Parathyroid adenoma (tissue), 2 donors: ENCODE measurements at regions not wholly inside any gene's neighbourhood (a gene's known extent, or its start where the extent isn't known, plus 50 kb on each side); places are given as distances from the start of the nearest gene placed in this dataset.

Source experiments
- H2AFZ ChIP-seq: fragments of 300-600 bp; sonication (generic); one replicate; pipeline ENCODE4 v1.7.0; 2017; ENCODE audit warnings: antibody characterized with exemption, mild to moderate bottlenecking
- H3K27ac ChIP-seq: fragments of 300-600 bp; sonication (generic); one replicate; pipeline ENCODE4 v1.7.0; 2017
- H3K27me3 ChIP-seq: fragments of 300-600 bp; sonication (generic); one replicate; pipeline ENCODE4 v1.7.0; 2017; ENCODE audit warnings: low read length; ENCODE audit not compliant: control insufficient read depth, insufficient read depth
- H3K36me3 ChIP-seq: fragments of 300-600 bp; sonication (generic); one replicate; pipeline ENCODE4 v1.7.0; 2017; ENCODE audit warnings: low read length; ENCODE audit not compliant: control insufficient read depth, insufficient read depth
- H3K4me1 ChIP-seq: fragments of 300-600 bp; sonication (generic); one replicate; pipeline ENCODE4 v1.7.0; 2017; ENCODE audit warnings: control low read depth
- H3K4me2 ChIP-seq: fragments of 300-600 bp; sonication (generic); one replicate; pipeline ENCODE4 v1.7.0; 2017; ENCODE audit warnings: low read length
- H3K4me3 ChIP-seq: fragments of 300-600 bp; sonication (generic); one replicate; pipeline ENCODE4 v1.7.0; 2017; ENCODE audit warnings: low read depth, low read length
- H3K79me2 ChIP-seq: fragments of 300-600 bp; sonication (generic); one replicate; pipeline ENCODE4 v1.7.0; 2017; ENCODE audit warnings: control low read depth
- H3K9ac ChIP-seq: fragments of 300-600 bp; sonication (generic); one replicate; pipeline ENCODE4 v1.7.0; 2017; ENCODE audit warnings: mild to moderate bottlenecking
- H3K9me3 ChIP-seq: fragments of 300-600 bp; sonication (generic); one replicate; pipeline ENCODE4 v1.7.0; 2017; ENCODE audit warnings: low read length; ENCODE audit not compliant: control insufficient read depth
- TF ChIP-seq, protein P1 (sequence below): fragments of 300-600 bp; sonication (generic); IDR thresholded peaks from one replicate; pipeline ENCODE4 v1.7.0; 2017; ENCODE audit warnings: antibody characterized with exemption, mild to moderate bottlenecking
- donor health status: primary hyperparathyroidism.

DNA sequence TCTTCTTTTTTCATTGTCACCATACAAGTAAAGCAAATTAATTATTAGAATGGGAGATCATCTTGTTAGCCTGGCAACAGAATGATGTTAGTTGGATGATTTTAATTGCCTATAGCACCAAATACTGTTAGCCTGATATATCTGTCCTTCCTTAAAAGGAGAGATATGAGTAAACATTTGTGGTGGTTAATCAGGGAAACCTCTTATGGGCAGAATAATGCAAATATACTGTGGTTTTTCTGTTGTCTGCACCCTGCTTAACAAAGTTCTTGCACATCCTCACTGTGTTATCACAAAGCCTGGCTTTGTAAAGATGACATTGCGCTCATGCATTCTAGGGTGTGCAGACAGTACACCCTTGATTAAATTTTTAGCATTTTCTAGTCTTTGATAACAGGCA, 254.9 kb upstream of the SMC2 start:
- Histone ChIP-seq H3K27ac (no peak overlapping the region), H3K9ac (no peak overlapping the region), H3K4me2 (no peak overlapping the region), H3K27me3 (no peaks in the 10 kb centered on the region), H3K79me2 (no peaks in the 10 kb centered on the region), H3K4me3 (no peak overlapping the region), H3K4me1 (no peaks in the 10 kb centered on the region), H3K36me3 (no peaks in the 10 kb centered on the region), H3K9me3 (no peaks in the 10 kb centered on the region), H2AFZ (no peak overlapping the region)
- TF ChIP-seq, protein P1, sequence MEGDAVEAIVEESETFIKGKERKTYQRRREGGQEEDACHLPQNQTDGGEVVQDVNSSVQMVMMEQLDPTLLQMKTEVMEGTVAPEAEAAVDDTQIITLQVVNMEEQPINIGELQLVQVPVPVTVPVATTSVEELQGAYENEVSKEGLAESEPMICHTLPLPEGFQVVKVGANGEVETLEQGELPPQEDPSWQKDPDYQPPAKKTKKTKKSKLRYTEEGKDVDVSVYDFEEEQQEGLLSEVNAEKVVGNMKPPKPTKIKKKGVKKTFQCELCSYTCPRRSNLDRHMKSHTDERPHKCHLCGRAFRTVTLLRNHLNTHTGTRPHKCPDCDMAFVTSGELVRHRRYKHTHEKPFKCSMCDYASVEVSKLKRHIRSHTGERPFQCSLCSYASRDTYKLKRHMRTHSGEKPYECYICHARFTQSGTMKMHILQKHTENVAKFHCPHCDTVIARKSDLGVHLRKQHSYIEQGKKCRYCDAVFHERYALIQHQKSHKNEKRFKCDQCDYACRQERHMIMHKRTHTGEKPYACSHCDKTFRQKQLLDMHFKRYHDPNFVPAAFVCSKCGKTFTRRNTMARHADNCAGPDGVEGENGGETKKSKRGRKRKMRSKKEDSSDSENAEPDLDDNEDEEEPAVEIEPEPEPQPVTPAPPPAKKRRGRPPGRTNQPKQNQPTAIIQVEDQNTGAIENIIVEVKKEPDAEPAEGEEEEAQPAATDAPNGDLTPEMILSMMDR: no peak

DNA sequence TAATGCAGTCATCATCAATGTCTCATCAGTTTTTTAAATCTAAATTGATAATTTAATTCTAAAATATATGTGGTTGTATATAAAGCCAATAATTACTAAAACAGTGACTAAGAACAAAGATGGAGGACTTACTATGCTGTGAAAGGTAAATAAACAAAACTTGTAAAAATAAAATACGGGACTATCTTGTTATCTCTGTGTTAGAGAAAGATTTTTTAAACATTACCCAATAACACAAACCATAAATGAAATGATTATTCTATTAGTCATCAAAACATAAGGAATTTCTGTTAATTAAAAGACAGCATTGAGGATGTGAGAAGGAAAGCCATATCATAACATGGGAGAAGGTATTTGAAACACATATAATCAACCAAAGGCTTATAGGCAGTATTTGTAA, 226.2 kb upstream of the SMC2 start:
- Histone ChIP-seq H3K27me3 (no peaks in the 10 kb centered on the region), H3K9ac (no peak overlapping the region), H3K79me2 (no peaks in the 10 kb centered on the region), H3K27ac (no peak overlapping the region), H3K4me3 (no peak overlapping the region), H3K36me3 (no peaks in the 10 kb centered on the region), H2AFZ (no peak overlapping the region), H3K4me2 (no peak overlapping the region), H3K4me1 (no peaks in the 10 kb centered on the region), H3K9me3 (no peaks in the 10 kb centered on the region)
- TF ChIP-seq, protein P1: no peak

DNA sequence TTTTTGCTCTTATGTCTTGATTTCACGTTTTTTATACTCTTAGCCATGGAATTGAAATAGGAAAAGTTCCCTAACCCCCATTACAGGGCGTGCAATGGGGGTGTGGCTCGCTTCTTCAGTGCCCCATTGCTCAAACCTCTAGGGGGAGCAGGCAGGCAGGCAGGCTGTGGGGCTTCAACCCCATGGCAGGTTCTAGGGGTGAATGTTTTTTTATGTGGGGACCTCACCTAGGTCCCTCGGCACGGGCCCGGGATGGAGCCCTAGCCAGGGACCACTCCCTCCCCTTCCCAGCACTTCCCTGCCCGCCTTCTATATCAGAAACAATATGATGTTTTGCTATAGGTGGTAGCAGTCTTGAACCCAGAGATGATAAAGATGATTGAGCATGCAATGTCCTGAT, 221.3 kb upstream of the SMC2 start:
- Histone ChIP-seq H3K27me3 (no peaks in the 10 kb centered on the region), H3K27ac (no peak overlapping the region), H3K9ac (no peak overlapping the region), H3K4me1 (no peaks in the 10 kb centered on the region), H3K9me3 (no peaks in the 10 kb centered on the region), H3K36me3 (no peaks in the 10 kb centered on the region), H3K4me2 (no peak overlapping the region), H3K4me3 (no peak overlapping the region), H3K79me2 (no peaks in the 10 kb centered on the region), H2AFZ (no peak overlapping the region)
- TF ChIP-seq, protein P1: no peak

DNA sequence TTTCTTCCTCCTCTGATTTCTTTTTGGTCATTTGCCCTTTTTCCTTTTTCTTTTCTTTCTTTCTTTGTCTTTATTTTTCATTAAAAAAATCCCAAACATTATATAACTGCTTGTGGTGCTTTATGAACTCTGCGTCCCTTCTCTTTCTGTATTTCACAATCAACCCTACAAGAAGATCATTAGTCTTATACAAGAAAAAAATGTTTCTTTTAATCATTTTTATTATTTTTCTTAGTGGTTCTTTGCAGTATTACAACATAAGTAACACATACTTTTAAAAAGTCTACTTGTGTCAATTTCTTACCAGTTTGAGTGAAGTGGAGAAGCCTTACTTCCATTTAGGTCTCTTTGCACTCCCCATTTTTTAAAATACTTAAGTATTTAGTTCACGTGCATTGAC, 212.7 kb upstream of the SMC2 start:
- Histone ChIP-seq H3K9ac (no peak overlapping the region), H3K36me3 (no peaks in the 10 kb centered on the region), H3K4me2 (no peak overlapping the region), H3K4me3 (no peak overlapping the region), H3K79me2 (no peaks in the 10 kb centered on the region), H3K9me3 (no peaks in the 10 kb centered on the region), H3K27me3 (no peaks in the 10 kb centered on the region), H3K4me1 (no peaks in the 10 kb centered on the region), H3K27ac (no peak overlapping the region), H2AFZ (no peak overlapping the region)
- TF ChIP-seq, protein P1: no peak

DNA sequence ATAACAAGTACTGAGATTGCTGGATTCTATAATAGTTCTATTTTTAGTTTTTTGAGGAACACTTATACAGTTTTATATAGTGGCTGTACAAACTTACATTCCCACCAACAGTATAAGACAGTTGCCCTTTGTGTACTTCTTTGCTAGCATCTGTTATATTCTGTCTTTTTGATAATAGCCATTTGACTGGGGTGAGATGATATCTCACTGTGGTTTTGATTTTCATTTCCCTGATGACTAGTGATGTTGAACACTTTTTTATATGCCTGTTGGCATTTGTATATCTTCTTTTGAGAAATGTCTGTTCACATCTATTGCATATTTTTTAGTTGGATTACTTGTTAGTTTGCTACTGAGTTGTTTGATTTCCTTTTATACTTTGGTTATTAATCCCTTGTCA, 204.1 kb upstream of the SMC2 start:
- no peak overlapping the region for H3K4me3 ChIP-seq
- H3K9me3 ChIP-seq: no peaks in the 10 kb centered on the region
- TF ChIP-seq, protein P1: no peak
- no peak overlapping the region for H3K4me2 ChIP-seq
- H3K27me3 ChIP-seq: no peaks in the 10 kb centered on the region
- H3K4me1 ChIP-seq: no peaks in the 10 kb centered on the region
- H3K27ac ChIP-seq: no peak overlapping the region
- no peaks in the 10 kb centered on the region for H3K79me2 ChIP-seq
- H2AFZ ChIP-seq: no peak overlapping the region
- H3K36me3 ChIP-seq: no peaks in the 10 kb centered on the region
- no peak overlapping the region for H3K9ac ChIP-seq
